PC-9 (cell line): ENCODE measurements at regions not wholly inside any gene's neighbourhood (a gene's known extent, or its start where the extent isn't known, plus 50 kb on each side); places are given as distances from the start of the nearest gene placed in this dataset.
"Not testable (repeated sequence)": the region's sequence is repeated elsewhere in the genome, so short reads cannot be mapped to it uniquely, and the experiment has no call there.

Experiments
- EZH2 ChIP-seq: fragments of 200-600 bp; sonication (generic); IDR thresholded peaks from 2 replicates; pipeline ENCODE4 v1.8.0; 2017; ENCODE audit warnings: antibody characterized with exemption, low read depth
- TF ChIP-seq, protein P1 (sequence below): fragments of 200-600 bp; sonication (generic); conservative IDR thresholded peaks from 2 replicates; pipeline ENCODE4 v1.6.1; 2017; ENCODE audit warnings: mixed run types, antibody characterized with exemption, mild to moderate bottlenecking, moderate library complexity

GRCh38 chr11:31949733-31950200, 138.6 kb upstream of the PAX6 start:
- not testable (repeated sequence) for TF ChIP-seq EZH2
- TF ChIP-seq, protein P1, sequence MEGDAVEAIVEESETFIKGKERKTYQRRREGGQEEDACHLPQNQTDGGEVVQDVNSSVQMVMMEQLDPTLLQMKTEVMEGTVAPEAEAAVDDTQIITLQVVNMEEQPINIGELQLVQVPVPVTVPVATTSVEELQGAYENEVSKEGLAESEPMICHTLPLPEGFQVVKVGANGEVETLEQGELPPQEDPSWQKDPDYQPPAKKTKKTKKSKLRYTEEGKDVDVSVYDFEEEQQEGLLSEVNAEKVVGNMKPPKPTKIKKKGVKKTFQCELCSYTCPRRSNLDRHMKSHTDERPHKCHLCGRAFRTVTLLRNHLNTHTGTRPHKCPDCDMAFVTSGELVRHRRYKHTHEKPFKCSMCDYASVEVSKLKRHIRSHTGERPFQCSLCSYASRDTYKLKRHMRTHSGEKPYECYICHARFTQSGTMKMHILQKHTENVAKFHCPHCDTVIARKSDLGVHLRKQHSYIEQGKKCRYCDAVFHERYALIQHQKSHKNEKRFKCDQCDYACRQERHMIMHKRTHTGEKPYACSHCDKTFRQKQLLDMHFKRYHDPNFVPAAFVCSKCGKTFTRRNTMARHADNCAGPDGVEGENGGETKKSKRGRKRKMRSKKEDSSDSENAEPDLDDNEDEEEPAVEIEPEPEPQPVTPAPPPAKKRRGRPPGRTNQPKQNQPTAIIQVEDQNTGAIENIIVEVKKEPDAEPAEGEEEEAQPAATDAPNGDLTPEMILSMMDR, result not testable (repeated sequence)
